Smooth muscle cell (in vitro differentiated cells): ENCODE measurements at regions not wholly inside any gene's neighbourhood (a gene's known extent, or its start where the extent isn't known, plus 50 kb on each side); places are given as distances from the start of the nearest gene placed in this dataset.

Source experiments
- DNase-seq: peaks from one replicate; lab custom pipeline; 2025; ENCODE audit not compliant: unreplicated experiment; lab: John Stamatoyannopoulos, UW
- H2AFZ ChIP-seq: fragments of 200-600 bp; sonication (generic); 2 replicates; pipeline ENCODE4 v1.6.0; 2016; ENCODE audit warnings: antibody characterized with exemption, low read depth, mild to moderate bottlenecking
- H3F3A ChIP-seq: fragments of 200-600 bp; sonication (generic); 2 replicates; pipeline ENCODE4 v1.6.0; 2017; ENCODE audit warnings: antibody characterized with exemption, low read depth
- H3K27ac ChIP-seq: fragments of 200-600 bp; sonication (generic); 2 replicates; pipeline ENCODE4 v1.5.1; 2016; ENCODE audit warnings: low read depth, mild to moderate bottlenecking
- H3K27me3 ChIP-seq: fragments of 200-600 bp; sonication (generic); 2 replicates; pipeline ENCODE4 v1.6.1; 2016; ENCODE audit warnings: low read depth, mild to moderate bottlenecking
- H3K36me3 ChIP-seq: fragments of 200-600 bp; sonication (generic); 2 replicates; pipeline ENCODE4 v1.5.1; 2016; ENCODE audit warnings: low read depth
- H3K4me1 ChIP-seq: fragments of 200-600 bp; sonication (generic); 2 replicates; pipeline ENCODE4 v1.5.1; 2016; ENCODE audit warnings: low read depth
- H3K4me2 ChIP-seq: fragments of 200-600 bp; sonication (generic); 2 replicates; pipeline ENCODE4 v1.6.0; 2016; ENCODE audit warnings: mild to moderate bottlenecking
- H3K4me3 ChIP-seq: fragments of 200-600 bp; sonication (generic); 2 replicates; pipeline ENCODE4 v1.5.1; 2016; ENCODE audit warnings: mild to moderate bottlenecking
- H3K79me2 ChIP-seq: fragments of 200-600 bp; sonication (generic); 2 replicates; pipeline ENCODE4 v1.6.0; 2016; ENCODE audit warnings: low read depth, mild to moderate bottlenecking
- H3K9ac ChIP-seq: fragments of 200-600 bp; sonication (generic); 2 replicates; pipeline ENCODE4 v1.6.0; 2016; ENCODE audit warnings: low read depth
- H3K9me3 ChIP-seq: fragments of 200-600 bp; sonication (generic); replicated peaks from 2 replicates; pipeline ENCODE4 v1.5.1; 2016; ENCODE audit warnings: low read depth
- H4K20me1 ChIP-seq: fragments of 200-600 bp; sonication (generic); 2 replicates; pipeline ENCODE4 v1.6.0; 2016; ENCODE audit warnings: low read depth
- WGBS: methylation state at CpG from one replicate; pipeline ENCODE4 v1.1.7; 2016; ENCODE audit warnings: low lambda C conversion rate; 5-methylcytosine and 5-hydroxymethylcytosine counted together
- TF ChIP-seq, protein P1 (sequence below): fragments of 200-600 bp; sonication (generic); IDR thresholded peaks from 2 replicates; pipeline ENCODE4 v1.5.1; 2017; ENCODE audit warnings: borderline replicate concordance, mild to moderate bottlenecking, antibody characterized with exemption; ENCODE audit not compliant: insufficient read depth, poor library complexity, severe bottlenecking

DNA sequence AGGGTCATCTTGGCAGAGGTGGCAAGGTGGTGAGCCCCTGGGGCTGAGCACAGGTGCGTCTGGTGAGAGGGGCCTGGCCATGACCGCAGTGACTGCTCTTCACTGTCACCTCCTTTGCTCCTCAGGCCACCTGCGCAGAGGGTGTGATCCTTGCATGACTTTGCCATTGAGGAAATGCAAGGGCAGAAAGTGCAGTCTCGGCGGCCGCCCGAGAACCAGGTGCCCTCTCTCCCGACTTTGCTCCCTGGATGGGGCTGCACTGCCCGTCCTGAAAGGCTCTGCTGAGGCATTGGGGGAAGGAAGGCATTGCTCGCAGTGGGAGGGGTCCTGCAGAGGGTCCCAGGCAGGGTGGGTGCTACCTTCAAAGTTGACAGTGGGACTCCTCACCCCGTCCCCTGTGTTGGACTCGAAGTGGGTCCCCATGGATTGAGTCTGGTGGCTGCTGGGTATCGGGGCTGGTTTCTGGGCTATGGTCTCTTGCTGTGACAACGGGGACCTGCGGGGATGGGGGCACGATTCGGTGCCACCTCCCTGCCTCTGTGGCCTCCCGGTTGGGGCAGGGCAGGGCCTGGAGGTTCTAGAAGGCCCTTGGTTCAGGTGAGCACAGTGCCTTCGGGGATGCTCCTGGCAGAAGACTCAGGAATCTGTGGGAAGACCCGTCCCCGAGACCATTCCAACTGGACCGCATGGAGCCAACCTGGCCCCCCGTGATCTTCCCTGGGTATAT lies 1239.4 kb downstream of the BRD1 start:
- DNase-seq, result no peak
- Histone ChIP-seq H3K9me3 (no peaks in the 10 kb centered on the region), H2AFZ (no peak overlapping the region)

DNA sequence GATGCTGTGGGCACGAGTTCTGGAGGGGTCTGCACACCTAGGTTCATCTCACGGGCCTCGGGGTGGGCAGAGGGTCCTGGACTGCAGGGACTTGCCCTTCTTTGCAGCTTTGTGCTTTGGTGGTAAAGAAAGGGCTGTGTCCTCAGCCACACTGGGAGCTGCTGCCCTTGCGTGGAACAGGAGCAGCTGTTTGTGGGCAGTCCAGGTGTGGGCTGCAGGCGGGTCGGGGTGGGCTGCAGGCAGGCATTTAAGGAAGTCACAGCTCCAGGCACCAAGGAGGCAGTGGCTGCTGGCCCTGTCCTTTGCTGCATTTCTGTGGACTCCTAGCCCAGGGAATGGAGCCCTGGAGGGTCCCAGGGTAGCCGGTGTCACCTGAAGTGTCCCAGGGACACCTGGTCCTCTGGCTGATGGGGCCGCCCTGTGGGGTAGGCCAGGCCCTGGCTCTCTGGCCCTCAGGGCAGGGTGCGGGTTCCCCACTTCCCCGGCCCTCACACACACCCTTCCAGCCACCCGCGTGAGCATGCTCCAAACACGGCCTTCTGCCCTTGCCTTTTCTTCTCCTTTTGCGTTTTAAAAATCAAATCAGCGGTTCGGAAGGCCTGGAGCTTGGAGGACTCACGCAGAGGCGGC lies 1240.3 kb downstream of the BRD1 start:
- no peak overlapping the region for H3K4me2 ChIP-seq
- H3K27ac ChIP-seq, result no peak overlapping the region
- H3K36me3 ChIP-seq, result no peaks in the 10 kb centered on the region
- 93% methylated on average over 17 of the region's 18 CpGs for WGBS
- no peak overlapping the region for H3K9ac ChIP-seq
- H3K9me3 ChIP-seq, result no peaks in the 10 kb centered on the region
- TF ChIP-seq, protein P1, sequence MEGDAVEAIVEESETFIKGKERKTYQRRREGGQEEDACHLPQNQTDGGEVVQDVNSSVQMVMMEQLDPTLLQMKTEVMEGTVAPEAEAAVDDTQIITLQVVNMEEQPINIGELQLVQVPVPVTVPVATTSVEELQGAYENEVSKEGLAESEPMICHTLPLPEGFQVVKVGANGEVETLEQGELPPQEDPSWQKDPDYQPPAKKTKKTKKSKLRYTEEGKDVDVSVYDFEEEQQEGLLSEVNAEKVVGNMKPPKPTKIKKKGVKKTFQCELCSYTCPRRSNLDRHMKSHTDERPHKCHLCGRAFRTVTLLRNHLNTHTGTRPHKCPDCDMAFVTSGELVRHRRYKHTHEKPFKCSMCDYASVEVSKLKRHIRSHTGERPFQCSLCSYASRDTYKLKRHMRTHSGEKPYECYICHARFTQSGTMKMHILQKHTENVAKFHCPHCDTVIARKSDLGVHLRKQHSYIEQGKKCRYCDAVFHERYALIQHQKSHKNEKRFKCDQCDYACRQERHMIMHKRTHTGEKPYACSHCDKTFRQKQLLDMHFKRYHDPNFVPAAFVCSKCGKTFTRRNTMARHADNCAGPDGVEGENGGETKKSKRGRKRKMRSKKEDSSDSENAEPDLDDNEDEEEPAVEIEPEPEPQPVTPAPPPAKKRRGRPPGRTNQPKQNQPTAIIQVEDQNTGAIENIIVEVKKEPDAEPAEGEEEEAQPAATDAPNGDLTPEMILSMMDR, result no peak
- no peaks in the 10 kb centered on the region for H3K27me3 ChIP-seq
- no peaks in the 10 kb centered on the region for H3F3A ChIP-seq
- H3K4me1 ChIP-seq, result no peaks in the 10 kb centered on the region
- H3K79me2 ChIP-seq, result no peaks in the 10 kb centered on the region
- H2AFZ ChIP-seq, result no peak overlapping the region
- peaks cover 63% of the 10 kb centered on the region for H4K20me1 ChIP-seq
- no peak overlapping the region for H3K4me3 ChIP-seq
- no peak for DNase-seq

More for the DNA sequence above, 1239.4 kb downstream of the BRD1 start:
- Histone ChIP-seq H3K79me2 (no peaks in the 10 kb centered on the region), H3K27me3 (no peaks in the 10 kb centered on the region), H3K27ac (no peak overlapping the region), H4K20me1 (peaks cover 71% of the 10 kb centered on the region), H3K9ac (no peak overlapping the region), H3K4me3 (no peak overlapping the region), H3K4me2 (no peak overlapping the region), H3K36me3 (no peaks in the 10 kb centered on the region), H3K4me1 (no peaks in the 10 kb centered on the region), H3F3A (no peaks in the 10 kb centered on the region)
- 92% methylated on average over 23 of the region's 23 CpGs for WGBS
- TF ChIP-seq, protein P1, result no peak

DNA sequence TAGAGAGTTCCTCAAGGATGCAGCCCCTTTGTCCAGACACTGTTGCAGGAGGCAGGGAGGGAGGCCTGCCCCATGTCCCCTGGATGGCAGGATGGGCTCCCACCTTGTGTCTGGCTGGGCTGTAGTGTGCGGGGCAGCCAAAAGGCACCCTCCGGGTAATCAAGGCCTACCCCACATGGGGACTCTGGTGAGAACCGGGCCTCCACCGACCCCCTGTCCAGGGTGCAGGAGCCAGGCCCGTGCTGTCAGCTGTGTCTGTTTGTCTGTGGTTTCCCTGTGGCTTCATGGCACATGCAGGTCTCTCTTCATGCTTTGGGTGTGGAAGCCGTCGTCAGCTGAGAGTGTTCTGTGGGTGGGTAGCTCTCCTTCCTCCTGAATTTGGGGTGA lies 1240.9 kb downstream of the BRD1 start:
- Histone ChIP-seq H3K4me1 (no peaks in the 10 kb centered on the region), H2AFZ (no peak overlapping the region), H3K9me3 (no peaks in the 10 kb centered on the region), H3K27me3 (no peaks in the 10 kb centered on the region), H4K20me1 (peaks cover 62% of the 10 kb centered on the region), H3F3A (no peaks in the 10 kb centered on the region), H3K4me2 (no peak overlapping the region), H3K4me3 (no peak overlapping the region), H3K27ac (no peak overlapping the region), H3K9ac (no peak overlapping the region), H3K36me3 (no peaks in the 10 kb centered on the region), H3K79me2 (no peaks in the 10 kb centered on the region)
- no peak for DNase-seq
- 98% methylated on average over 7 of the region's 7 CpGs for WGBS
- TF ChIP-seq, protein P1, result no peak
